ENCODE measurements at regions not wholly inside any gene's neighbourhood (a gene's known extent, or its start where the extent isn't known, plus 50 kb on each side); places are given as distances from the start of the nearest gene placed in this dataset.

- Histone ChIP-seq H3K4me3 (replicated peaks; ENCODE audit: low read depth, low read length) (no peak overlapping the region), H3K27me3 (replicated peaks; ENCODE audit: control insufficient read depth, insufficient read depth, low read length) (no peaks in the 10 kb centered on the region), H3K36me3 (ENCODE audit: control insufficient read depth, insufficient read depth, low read length) (no peaks in the 10 kb centered on the region)
- no peak for DNase-seq (ENCODE audit: extremely low read depth, insufficient read length)
- TF ChIP-seq CTCF (IDR thresholded peaks at IDR 0.05; ENCODE audit: insufficient read depth, low read length, poor library complexity, severe bottlenecking), result no peak
Observed at GRCh38 chr13:103694033-103694432, 627.8 kb upstream of the SLC10A2 start.

DNA sequence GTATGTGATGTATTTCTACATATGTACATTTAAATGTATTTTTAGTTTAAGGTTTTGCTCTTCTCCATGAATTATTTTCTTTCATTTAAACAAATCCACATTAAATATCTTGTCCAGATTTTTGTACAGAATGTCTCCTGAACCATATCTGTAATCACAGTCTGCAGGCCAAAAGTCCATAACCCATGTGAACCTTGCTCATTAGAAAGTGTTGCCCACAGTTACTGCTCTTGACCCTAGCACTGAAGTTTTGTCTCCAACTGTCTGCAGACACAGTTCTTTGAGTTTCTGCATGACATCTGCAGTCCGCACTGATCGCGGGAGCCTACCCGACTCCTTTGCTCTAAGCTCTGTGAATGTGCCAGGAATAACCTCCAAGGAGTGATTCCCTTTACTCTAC lies 626.2 kb upstream of the SLC10A2 start:
- Histone ChIP-seq H3K36me3 (ENCODE audit: control insufficient read depth, insufficient read depth, low read length) (no peaks in the 10 kb centered on the region), H3K4me3 (replicated peaks; ENCODE audit: low read depth, low read length) (no peak overlapping the region), H3K27me3 (replicated peaks; ENCODE audit: control insufficient read depth, insufficient read depth, low read length) (no peaks in the 10 kb centered on the region)
- DNase-seq (ENCODE audit: extremely low read depth, insufficient read length), result no peak
- no peak for TF ChIP-seq CTCF (IDR thresholded peaks at IDR 0.05; ENCODE audit: insufficient read depth, low read length, poor library complexity, severe bottlenecking)

DNA sequence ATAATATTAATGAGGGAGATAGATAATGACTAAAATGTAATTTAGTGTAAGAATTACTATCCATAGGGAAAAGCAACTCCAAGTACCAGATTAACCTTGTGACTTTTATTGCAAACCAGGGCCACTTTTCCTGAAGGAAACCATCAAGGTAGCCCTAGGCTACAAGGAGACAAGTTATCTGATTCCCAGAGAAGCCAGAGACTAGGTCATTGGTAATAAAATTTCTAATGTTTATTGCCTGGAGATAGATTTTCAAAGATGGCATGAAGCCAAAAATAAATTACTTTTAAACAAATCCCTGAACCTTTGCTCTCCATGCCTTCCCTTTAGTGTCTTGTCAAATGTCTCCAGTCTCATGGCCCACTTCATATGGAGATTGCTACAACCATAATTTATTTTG lies 610.1 kb upstream of the SLC10A2 start:
- Histone ChIP-seq H3K27me3 (replicated peaks; ENCODE audit: control insufficient read depth, insufficient read depth, low read length) (no peaks in the 10 kb centered on the region), H3K36me3 (ENCODE audit: control insufficient read depth, insufficient read depth, low read length) (no peaks in the 10 kb centered on the region), H3K4me3 (replicated peaks; ENCODE audit: low read depth, low read length) (no peak overlapping the region)
- no peak for DNase-seq (ENCODE audit: extremely low read depth, insufficient read length)
- TF ChIP-seq CTCF (IDR thresholded peaks at IDR 0.05; ENCODE audit: insufficient read depth, low read length, poor library complexity, severe bottlenecking), result no peak

DNA sequence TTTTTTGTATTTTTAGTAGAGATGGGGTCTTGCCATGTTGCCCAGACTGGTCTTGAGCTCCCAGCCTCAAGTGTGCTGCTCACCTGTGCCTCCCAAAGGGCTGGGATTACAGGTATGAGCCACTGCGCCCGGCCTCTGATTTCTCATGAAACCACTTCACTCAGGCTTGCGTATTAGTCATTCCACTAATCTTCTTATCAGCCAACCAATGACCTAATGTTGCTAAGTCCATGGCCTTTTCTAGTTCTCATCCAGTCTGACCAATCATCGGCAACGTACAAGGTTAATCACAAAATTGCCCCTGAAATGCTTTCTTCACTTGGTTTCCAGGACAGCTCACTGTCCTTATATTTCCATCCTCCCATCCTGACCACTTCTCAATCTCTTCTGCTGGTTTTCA lies 605.3 kb upstream of the SLC10A2 start:
- TF ChIP-seq CTCF (IDR thresholded peaks at IDR 0.05; ENCODE audit: insufficient read depth, low read length, poor library complexity, severe bottlenecking), result no peak
- H3K36me3 ChIP-seq (ENCODE audit: control insufficient read depth, insufficient read depth, low read length), result no peaks in the 10 kb centered on the region
- no peak for DNase-seq (ENCODE audit: extremely low read depth, insufficient read length)
- no peaks in the 10 kb centered on the region for H3K27me3 ChIP-seq (replicated peaks; ENCODE audit: control insufficient read depth, insufficient read depth, low read length)
- H3K4me3 ChIP-seq (replicated peaks; ENCODE audit: low read depth, low read length), result no peak overlapping the region

DNA sequence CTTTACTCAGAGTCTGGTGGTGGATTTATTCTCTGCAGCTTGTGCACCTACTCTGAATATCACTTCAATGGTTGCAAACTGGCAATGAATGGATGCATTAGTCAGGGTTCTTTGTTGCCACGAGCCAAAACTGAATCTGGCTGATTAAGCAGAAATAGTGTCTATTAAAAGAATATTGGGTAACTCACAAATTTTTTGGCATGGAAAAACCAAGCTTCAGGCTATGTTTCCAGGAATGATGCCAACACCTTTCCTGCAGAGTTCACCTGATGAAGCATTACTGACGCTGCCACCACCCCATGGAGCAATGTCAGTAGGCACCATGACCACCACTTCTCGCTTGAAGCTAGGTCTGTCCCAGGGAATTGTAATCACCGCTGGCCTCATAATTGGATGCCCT lies 597.8 kb upstream of the SLC10A2 start:
- no peak for DNase-seq (ENCODE audit: extremely low read depth, insufficient read length)
- Histone ChIP-seq H3K36me3 (ENCODE audit: control insufficient read depth, insufficient read depth, low read length) (no peaks in the 10 kb centered on the region), H3K27me3 (replicated peaks; ENCODE audit: control insufficient read depth, insufficient read depth, low read length) (no peaks in the 10 kb centered on the region), H3K4me3 (replicated peaks; ENCODE audit: low read depth, low read length) (no peak overlapping the region)
- no peak for TF ChIP-seq CTCF (IDR thresholded peaks at IDR 0.05; ENCODE audit: insufficient read depth, low read length, poor library complexity, severe bottlenecking)

GRCh38 chr13:103656311-103656710 lies 590.1 kb upstream of the SLC10A2 start:
- H3K4me3 ChIP-seq (replicated peaks; ENCODE audit: low read depth, low read length), result no peak overlapping the region
- H3K27me3 ChIP-seq (replicated peaks; ENCODE audit: control insufficient read depth, insufficient read depth, low read length), result no peaks in the 10 kb centered on the region
- no peaks in the 10 kb centered on the region for H3K36me3 ChIP-seq (ENCODE audit: control insufficient read depth, insufficient read depth, low read length)
- DNase-seq (ENCODE audit: extremely low read depth, insufficient read length), result no peak
- no peak for TF ChIP-seq CTCF (IDR thresholded peaks at IDR 0.05; ENCODE audit: insufficient read depth, low read length, poor library complexity, severe bottlenecking)
